ENCODE measurements at regions not wholly inside any gene's neighbourhood (a gene's known extent, or its start where the extent isn't known, plus 50 kb on each side); places are given as distances from the start of the nearest gene placed in this dataset.

DNA sequence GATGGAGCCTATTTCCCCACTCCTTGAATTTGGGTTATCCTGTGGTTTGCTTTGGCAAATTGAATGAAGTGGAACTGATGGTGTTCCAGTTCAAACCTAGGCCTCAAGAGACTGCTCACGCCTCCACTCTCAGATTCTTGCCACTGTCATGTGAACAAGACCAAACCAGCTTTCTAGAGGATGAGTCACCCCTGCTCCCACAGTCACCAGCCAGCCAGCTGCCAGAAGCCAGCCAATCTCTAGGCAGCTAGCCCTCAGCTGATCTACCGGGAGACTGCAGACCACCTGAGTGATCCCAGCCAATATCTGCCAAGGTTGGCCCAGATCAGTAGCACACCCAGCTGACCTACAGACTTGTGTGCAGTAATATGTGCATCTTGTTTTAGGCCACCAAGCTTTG lies 300.6 kb downstream of the TMEM38B start:
- dilution Hi-C loops (cut with MboI; ENCODE audit: extremely low pct_ligation_motif_present, low sequenced_read_pairs): no loop called here

DNA sequence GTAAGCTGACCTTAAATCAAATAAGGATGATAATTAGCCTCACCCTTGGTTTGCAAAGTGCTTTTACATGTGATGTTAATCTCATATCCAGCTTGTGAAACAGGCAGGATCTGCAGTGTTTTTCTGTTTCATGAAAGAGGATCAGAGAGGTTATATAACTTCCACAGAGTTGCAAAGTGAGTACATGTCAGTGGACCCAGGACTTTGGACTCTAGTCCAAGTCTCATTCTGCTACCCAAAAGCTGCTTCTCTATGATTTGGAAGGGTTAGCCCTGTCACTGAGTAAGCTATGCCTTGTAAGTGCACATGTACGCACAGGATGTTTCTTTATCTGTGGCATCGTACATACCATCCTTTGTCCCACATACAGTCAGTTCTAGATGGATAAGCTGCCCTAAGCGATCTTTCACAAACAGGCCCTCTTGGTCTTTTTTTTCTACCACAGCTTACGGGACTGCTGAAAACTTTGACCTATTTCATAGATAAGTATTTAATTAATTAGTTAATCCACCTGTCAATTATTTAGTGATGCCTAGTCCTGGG lies 322.9 kb downstream of the TMEM38B start:
- Histone ChIP-seq H3K27ac (ENCODE audit: control insufficient read depth, insufficient read depth, low read length) (no peak overlapping the region), H4K20me1 (ENCODE audit: control insufficient read depth, extremely low read depth, insufficient read depth, low read length) (no peaks in the 10 kb centered on the region), H3K79me2 (ENCODE audit: control insufficient read depth, insufficient read depth, low read length) (no peaks in the 10 kb centered on the region), H3K4me2 (ENCODE audit: control insufficient read depth, extremely low read depth, insufficient read depth, low read depth, low read length) (no peak overlapping the region), H3K27me3 (ENCODE audit: control insufficient read depth, extremely low read depth, insufficient read depth, low read length) (no peaks in the 10 kb centered on the region), H3K9me3 (ENCODE audit: control insufficient read depth, low read depth, low read length) (no peaks in the 10 kb centered on the region), H2AFZ (ENCODE audit: control insufficient read depth, low read length) (no peak overlapping the region), H3K4me3 (ENCODE audit: control insufficient read depth in 2 of 3, extremely low read depth in 1 of 3, insufficient read depth in 2 of 3, low read depth in 1 of 3, low read length in 3 of 3) (no peak overlapping the region), H3K9me1 (ENCODE audit: control insufficient read depth, extremely low read depth, insufficient read depth, low read length) (no peaks in the 10 kb centered on the region), H3K36me3 (ENCODE audit: control insufficient read depth in 2 of 2, extremely low read depth in 1 of 2, insufficient read depth in 2 of 2, low read length in 2 of 2) (no peaks in the 10 kb centered on the region), H3K9ac (ENCODE audit: control insufficient read depth, extremely low read depth, insufficient read depth, low read length) (no peak overlapping the region), H3K4me1 (ENCODE audit: control insufficient read depth, extremely low read depth, insufficient read depth, low read length) (no peaks in the 10 kb centered on the region)
- TF ChIP-seq EZH2 (IDR thresholded peaks at IDR 0.05; ENCODE audit: low read length): no peak
- TF ChIP-seq, protein P1, sequence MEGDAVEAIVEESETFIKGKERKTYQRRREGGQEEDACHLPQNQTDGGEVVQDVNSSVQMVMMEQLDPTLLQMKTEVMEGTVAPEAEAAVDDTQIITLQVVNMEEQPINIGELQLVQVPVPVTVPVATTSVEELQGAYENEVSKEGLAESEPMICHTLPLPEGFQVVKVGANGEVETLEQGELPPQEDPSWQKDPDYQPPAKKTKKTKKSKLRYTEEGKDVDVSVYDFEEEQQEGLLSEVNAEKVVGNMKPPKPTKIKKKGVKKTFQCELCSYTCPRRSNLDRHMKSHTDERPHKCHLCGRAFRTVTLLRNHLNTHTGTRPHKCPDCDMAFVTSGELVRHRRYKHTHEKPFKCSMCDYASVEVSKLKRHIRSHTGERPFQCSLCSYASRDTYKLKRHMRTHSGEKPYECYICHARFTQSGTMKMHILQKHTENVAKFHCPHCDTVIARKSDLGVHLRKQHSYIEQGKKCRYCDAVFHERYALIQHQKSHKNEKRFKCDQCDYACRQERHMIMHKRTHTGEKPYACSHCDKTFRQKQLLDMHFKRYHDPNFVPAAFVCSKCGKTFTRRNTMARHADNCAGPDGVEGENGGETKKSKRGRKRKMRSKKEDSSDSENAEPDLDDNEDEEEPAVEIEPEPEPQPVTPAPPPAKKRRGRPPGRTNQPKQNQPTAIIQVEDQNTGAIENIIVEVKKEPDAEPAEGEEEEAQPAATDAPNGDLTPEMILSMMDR (optimal IDR thresholded peaks at IDR 0.05 in 1 of 3, IDR thresholded peaks at IDR 0.05 in 1 of 3, conservative IDR thresholded peaks at IDR 0.05 in 1 of 3; ENCODE audit: extremely low read depth in 1 of 3, insufficient read depth in 2 of 3, low read length in 3 of 3): no peak
- no peak for DNase-seq (ENCODE audit: low read depth, low spot score)
- dilution Hi-C loops (cut with MboI; ENCODE audit: extremely low pct_ligation_motif_present, low sequenced_read_pairs): no loop called here
- no peak for FAIRE-seq

More for the DNA sequence above, 300.6 kb downstream of the TMEM38B start:
- Histone ChIP-seq H2AFZ (ENCODE audit: control insufficient read depth, low read length) (peak overlapping the region; percentile 51), H3K4me3 (ENCODE audit: control insufficient read depth in 2 of 3, extremely low read depth in 1 of 3, insufficient read depth in 2 of 3, low read depth in 1 of 3, low read length in 3 of 3) (no peak overlapping the region), H3K36me3 (ENCODE audit: control insufficient read depth in 2 of 2, extremely low read depth in 1 of 2, insufficient read depth in 2 of 2, low read length in 2 of 2) (no peaks in the 10 kb centered on the region), H3K4me1 (ENCODE audit: control insufficient read depth, extremely low read depth, insufficient read depth, low read length) (peaks cover 5% of the 10 kb centered on the region), H3K4me2 (ENCODE audit: control insufficient read depth, extremely low read depth, insufficient read depth, low read depth, low read length) (no peak overlapping the region), H3K27ac (ENCODE audit: control insufficient read depth, insufficient read depth, low read length) (no peak overlapping the region), H3K27me3 (ENCODE audit: control insufficient read depth, extremely low read depth, insufficient read depth, low read length) (no peaks in the 10 kb centered on the region), H4K20me1 (ENCODE audit: control insufficient read depth, extremely low read depth, insufficient read depth, low read length) (no peaks in the 10 kb centered on the region), H3K9ac (ENCODE audit: control insufficient read depth, extremely low read depth, insufficient read depth, low read length) (no peak overlapping the region), H3K79me2 (ENCODE audit: control insufficient read depth, insufficient read depth, low read length) (no peaks in the 10 kb centered on the region), H3K9me3 (ENCODE audit: control insufficient read depth, low read depth, low read length) (no peaks in the 10 kb centered on the region), H3K9me1 (ENCODE audit: control insufficient read depth, extremely low read depth, insufficient read depth, low read length) (no peaks in the 10 kb centered on the region)
- DNase-seq (ENCODE audit: low read depth, low spot score) (peak; percentile 30), FAIRE-seq (peak; percentile 87)
- TF ChIP-seq, protein P1 (optimal IDR thresholded peaks at IDR 0.05 in 1 of 3, IDR thresholded peaks at IDR 0.05 in 1 of 3, conservative IDR thresholded peaks at IDR 0.05 in 1 of 3; ENCODE audit: extremely low read depth in 1 of 3, insufficient read depth in 2 of 3, low read length in 3 of 3): peak in 1 of 3 experiments; percentile 20
- TF ChIP-seq EZH2 (IDR thresholded peaks at IDR 0.05; ENCODE audit: low read length): no peak
